Osteoblast (primary cell): ENCODE measurements at regions not wholly inside any gene's neighbourhood (a gene's known extent, or its start where the extent isn't known, plus 50 kb on each side); places are given as distances from the start of the nearest gene placed in this dataset.
"Not testable (repeated sequence)": the region's sequence is repeated elsewhere in the genome, so short reads cannot be mapped to it uniquely, and the experiment has no call there.

Experiments used
- DNase-seq: peaks from one replicate; pipeline ENCODE4 v3.0.0; 2011; ENCODE audit warnings: low spot score, mixed read lengths; ENCODE audit not compliant: insufficient read length; ENCODE audit errors: missing footprints
- H2AFZ ChIP-seq: 2 replicates; pipeline ENCODE4 v1.6.0; 2011; ENCODE audit warnings: mild to moderate bottlenecking, low read length
- H3K27ac ChIP-seq: 2 replicates; pipeline ENCODE4 v1.5.1; 2011; ENCODE audit warnings: mild to moderate bottlenecking, low read depth, low read length, moderate library complexity
- H3K27me3 ChIP-seq: 2 replicates; pipeline ENCODE4 v1.6.0; 2012; ENCODE audit warnings: mild to moderate bottlenecking, control low read depth, inconsistent platforms, low read length, moderate library complexity; ENCODE audit not compliant: insufficient read depth
- H3K36me3 ChIP-seq: 2 replicates; pipeline ENCODE4 v1.5.1; 2011; ENCODE audit warnings: mild to moderate bottlenecking, low read length, control low read depth, moderate library complexity; ENCODE audit not compliant: insufficient read depth
- H3K4me1 ChIP-seq: 2 replicates; pipeline ENCODE4 v1.5.1; 2011; ENCODE audit warnings: mild to moderate bottlenecking, low read length, control low read depth, moderate library complexity; ENCODE audit not compliant: insufficient read depth
- H3K4me2 ChIP-seq: 2 replicates; pipeline ENCODE4 v1.6.0; 2011; ENCODE audit warnings: mild to moderate bottlenecking, low read length; ENCODE audit not compliant: insufficient read depth
- H3K4me3 ChIP-seq: fragments of 200-600 bp; sonication (generic); 3 replicates; pipeline ENCODE4 v1.5.1; 2012; ENCODE audit warnings: mild to moderate bottlenecking, low read length, inconsistent platforms; ENCODE audit not compliant: insufficient read depth
- H3K79me2 ChIP-seq: 2 replicates; pipeline ENCODE4 v1.6.0; 2012; ENCODE audit warnings: mild to moderate bottlenecking, low read length, control low read depth, inconsistent platforms; ENCODE audit not compliant: insufficient read depth
- H3K9me3 ChIP-seq: 2 replicates; pipeline ENCODE4 v1.5.1; 2011; ENCODE audit warnings: low read depth, low read length, control low read depth
- H4K20me1 ChIP-seq: 2 replicates; pipeline ENCODE4 v1.6.0; 2012; ENCODE audit warnings: mild to moderate bottlenecking, low read length, control low read depth; ENCODE audit not compliant: insufficient read depth
- TF ChIP-seq, protein P1 (sequence below): IDR thresholded peaks from 2 replicates; pipeline ENCODE4 v1.5.1; 2011; ENCODE audit warnings: mild to moderate bottlenecking, low read depth, low read length, moderate library complexity; ENCODE audit errors: extremely low read depth

DNA sequence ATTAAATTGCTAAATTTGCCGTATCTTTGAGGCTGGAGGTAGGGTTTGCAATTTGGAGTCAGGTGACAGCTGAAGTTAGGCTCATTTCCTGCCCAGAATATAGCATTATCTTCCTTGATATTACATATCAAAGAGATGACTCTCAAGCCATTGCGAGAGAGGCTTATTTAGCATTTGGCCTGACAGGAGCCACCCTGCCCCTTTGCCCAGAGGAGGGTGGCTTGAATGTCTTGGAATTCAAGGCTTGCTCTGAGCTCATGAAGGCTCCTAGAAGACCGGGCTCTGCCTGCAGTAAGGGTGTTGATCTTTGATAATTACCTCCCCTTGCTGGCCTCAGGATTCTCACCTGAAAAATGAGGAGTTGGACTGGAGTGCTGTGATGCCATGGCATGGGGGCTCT is 251.4 kb upstream of the C2CD4B start:
- Histone ChIP-seq H3K9me3 (no peaks in the 10 kb centered on the region), H3K4me2 (no peak overlapping the region), H3K27me3 (no peaks in the 10 kb centered on the region), H2AFZ (no peak overlapping the region), H3K36me3 (no peaks in the 10 kb centered on the region), H4K20me1 (peaks cover 16% of the 10 kb centered on the region), H3K27ac (no peak overlapping the region), H3K79me2 (peaks cover 19% of the 10 kb centered on the region), H3K4me3 (no peak overlapping the region), H3K4me1 (peaks cover 23% of the 10 kb centered on the region)
- TF ChIP-seq, protein P1, sequence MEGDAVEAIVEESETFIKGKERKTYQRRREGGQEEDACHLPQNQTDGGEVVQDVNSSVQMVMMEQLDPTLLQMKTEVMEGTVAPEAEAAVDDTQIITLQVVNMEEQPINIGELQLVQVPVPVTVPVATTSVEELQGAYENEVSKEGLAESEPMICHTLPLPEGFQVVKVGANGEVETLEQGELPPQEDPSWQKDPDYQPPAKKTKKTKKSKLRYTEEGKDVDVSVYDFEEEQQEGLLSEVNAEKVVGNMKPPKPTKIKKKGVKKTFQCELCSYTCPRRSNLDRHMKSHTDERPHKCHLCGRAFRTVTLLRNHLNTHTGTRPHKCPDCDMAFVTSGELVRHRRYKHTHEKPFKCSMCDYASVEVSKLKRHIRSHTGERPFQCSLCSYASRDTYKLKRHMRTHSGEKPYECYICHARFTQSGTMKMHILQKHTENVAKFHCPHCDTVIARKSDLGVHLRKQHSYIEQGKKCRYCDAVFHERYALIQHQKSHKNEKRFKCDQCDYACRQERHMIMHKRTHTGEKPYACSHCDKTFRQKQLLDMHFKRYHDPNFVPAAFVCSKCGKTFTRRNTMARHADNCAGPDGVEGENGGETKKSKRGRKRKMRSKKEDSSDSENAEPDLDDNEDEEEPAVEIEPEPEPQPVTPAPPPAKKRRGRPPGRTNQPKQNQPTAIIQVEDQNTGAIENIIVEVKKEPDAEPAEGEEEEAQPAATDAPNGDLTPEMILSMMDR = no peak
- DNase-seq = no peak

DNA sequence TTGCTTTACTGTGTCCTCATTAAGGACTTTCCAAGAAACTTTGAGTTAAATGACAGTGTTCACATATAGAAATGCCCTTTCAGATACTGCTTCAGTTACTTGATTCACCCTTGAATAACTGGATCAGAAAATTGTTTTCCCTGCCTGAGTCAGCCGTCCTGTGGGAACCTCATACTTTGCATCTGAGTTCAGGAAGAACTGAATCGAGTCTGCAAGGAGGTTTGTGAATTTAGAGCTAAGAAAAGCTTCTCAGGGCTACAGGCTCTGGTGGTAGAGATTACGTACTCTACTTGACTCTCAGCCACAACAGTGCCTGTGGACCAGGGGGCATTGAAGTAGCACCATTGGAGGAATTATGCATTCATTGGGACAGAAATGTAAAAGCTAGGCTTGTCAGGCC is 252.4 kb upstream of the C2CD4B start:
- Histone ChIP-seq H3K4me2 (peak overlapping the region; percentile 31), H3K27me3 (no peaks in the 10 kb centered on the region), H3K4me3 (no peak overlapping the region), H3K79me2 (peaks cover 11% of the 10 kb centered on the region), H3K27ac (peak overlapping the region; percentile 32), H3K9me3 (no peaks in the 10 kb centered on the region), H2AFZ (peak overlapping the region; percentile 16), H3K36me3 (no peaks in the 10 kb centered on the region), H4K20me1 (peaks cover 16% of the 10 kb centered on the region), H3K4me1 (peaks cover 23% of the 10 kb centered on the region)
- TF ChIP-seq, protein P1 = no peak
- DNase-seq = peak; percentile 89

DNA sequence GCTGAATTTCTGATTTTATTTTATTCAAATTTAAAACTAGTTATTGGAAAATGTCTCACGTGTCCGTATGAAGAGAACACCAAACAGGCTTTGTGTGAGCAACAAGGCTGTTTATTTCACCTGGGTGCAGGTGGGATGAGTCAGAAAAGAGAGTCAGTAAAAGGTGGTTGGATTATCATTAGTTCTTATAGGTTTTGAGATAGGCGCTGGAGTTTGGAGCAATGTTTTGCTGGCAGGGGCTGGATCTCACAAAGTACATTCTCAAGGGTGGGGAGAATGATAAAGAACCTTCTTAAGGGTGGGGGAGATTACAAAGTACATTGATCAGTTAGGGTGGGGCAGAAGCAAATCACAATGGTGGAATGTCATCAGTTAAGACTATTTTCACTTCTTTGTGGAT is 253.4 kb upstream of the C2CD4B start:
- not testable (repeated sequence) for H4K20me1 ChIP-seq, H2AFZ ChIP-seq, H3K27me3 ChIP-seq, H3K79me2 ChIP-seq, H3K4me3 ChIP-seq, H3K36me3 ChIP-seq, H3K4me2 ChIP-seq, H3K9me3 ChIP-seq, H3K27ac ChIP-seq, DNase-seq
- H3K4me1 ChIP-seq = peaks cover 17% of the 10 kb centered on the region

DNA sequence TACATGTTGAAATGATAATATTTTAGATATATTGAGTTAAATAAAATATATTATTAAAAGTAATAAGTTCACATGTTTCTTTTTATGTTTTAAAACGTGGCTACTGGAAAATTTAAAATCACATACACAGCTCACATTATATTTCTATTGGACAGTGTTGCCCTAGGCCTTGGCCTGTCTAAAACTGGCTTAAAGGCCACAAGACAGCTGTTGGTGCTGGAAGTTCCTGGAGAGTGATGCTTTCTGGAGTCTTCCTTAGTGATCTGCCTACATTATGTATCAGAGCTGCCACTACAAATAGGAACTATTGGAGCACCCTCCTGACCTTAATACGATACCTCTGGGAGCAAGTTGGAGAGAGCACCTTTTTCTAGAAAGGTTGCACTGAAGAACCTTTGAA is 254.1 kb upstream of the C2CD4B start:
- Histone ChIP-seq H3K27ac (no peak overlapping the region), H3K36me3 (no peaks in the 10 kb centered on the region), H3K4me3 (no peak overlapping the region), H3K4me2 (no peak overlapping the region), H3K79me2 (peaks cover 9% of the 10 kb centered on the region), H3K9me3 (no peaks in the 10 kb centered on the region), H4K20me1 (peaks cover 10% of the 10 kb centered on the region), H2AFZ (no peak overlapping the region), H3K27me3 (no peaks in the 10 kb centered on the region), H3K4me1 (peaks cover 17% of the 10 kb centered on the region)
- TF ChIP-seq, protein P1 = no peak
- DNase-seq = no peak

DNA sequence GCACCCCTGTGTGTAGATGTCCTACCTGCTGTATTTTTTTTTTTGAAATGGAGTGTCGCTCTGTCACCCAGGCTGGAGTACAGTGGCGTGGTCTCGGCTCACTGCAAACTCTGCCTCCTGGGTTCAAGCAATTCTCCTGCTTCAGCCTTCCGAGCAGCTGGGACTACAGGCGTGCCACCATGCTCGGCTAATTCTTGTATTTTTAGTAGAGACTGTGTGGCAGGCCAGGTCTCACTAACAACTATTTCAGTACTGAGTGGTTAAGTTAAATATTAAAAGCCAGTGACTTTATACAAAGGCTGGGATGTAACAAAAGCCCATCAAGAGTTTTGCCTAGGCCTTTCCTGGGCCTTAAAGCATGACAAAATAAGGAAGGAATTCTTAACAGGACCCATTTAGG is 255.3 kb upstream of the C2CD4B start:
- not testable (repeated sequence) for H3K4me2 ChIP-seq, H3K27me3 ChIP-seq, H2AFZ ChIP-seq, H3K36me3 ChIP-seq, H3K4me3 ChIP-seq, H3K9me3 ChIP-seq, DNase-seq, H3K27ac ChIP-seq
- Histone ChIP-seq H3K4me1 (peaks cover 17% of the 10 kb centered on the region), H3K79me2 (peaks cover 11% of the 10 kb centered on the region), H4K20me1 (peaks cover 12% of the 10 kb centered on the region)
